ENCODE measurements at regions not wholly inside any gene's neighbourhood (a gene's known extent, or its start where the extent isn't known, plus 50 kb on each side); places are given as distances from the start of the nearest gene placed in this dataset.

DNA sequence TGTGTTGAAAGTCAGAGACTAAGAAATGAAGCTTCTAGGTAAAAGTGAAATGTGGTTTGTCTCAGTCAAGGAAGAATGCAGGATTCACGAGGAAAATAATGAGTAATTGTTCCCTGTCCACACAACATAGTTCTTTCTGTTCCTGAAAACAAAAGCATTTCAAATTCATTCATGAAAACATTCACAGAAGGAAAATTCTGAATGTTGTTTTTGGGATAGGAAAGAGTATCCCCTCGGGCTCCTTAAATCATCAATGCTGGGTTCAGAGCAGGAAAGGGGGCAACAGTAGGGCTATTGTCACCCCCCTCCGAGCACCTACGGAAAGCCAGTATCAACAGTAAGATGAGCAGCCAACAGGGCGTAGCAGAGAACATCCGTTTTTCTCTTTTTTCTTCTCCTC, 769.9 kb upstream of the ADAMTS16 start:
- DNase-seq (ENCODE audit: low read depth in 3 of 3, low spot score in 1 of 3) = no peak

DNA sequence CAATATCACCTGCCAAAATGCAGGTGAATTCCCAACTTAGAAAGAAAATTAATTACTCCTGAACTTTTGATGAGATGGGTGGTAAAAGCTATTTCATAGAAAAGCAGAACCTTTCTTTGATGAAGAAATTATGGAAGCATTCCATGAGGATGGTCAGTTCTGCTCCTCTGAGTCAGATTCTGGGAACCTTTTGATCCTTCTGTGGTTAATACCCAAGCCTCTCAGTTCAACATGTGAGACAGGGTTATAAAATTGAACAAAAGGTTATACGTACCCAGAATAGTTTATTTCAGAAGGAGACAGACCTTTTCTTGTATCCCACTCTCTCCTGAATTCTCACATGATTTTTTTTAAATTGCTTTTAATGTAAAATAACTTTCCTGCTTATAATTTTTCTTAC, 767.6 kb upstream of the ADAMTS16 start:
- no peak for DNase-seq (ENCODE audit: low read depth in 3 of 3, low spot score in 1 of 3)

DNA sequence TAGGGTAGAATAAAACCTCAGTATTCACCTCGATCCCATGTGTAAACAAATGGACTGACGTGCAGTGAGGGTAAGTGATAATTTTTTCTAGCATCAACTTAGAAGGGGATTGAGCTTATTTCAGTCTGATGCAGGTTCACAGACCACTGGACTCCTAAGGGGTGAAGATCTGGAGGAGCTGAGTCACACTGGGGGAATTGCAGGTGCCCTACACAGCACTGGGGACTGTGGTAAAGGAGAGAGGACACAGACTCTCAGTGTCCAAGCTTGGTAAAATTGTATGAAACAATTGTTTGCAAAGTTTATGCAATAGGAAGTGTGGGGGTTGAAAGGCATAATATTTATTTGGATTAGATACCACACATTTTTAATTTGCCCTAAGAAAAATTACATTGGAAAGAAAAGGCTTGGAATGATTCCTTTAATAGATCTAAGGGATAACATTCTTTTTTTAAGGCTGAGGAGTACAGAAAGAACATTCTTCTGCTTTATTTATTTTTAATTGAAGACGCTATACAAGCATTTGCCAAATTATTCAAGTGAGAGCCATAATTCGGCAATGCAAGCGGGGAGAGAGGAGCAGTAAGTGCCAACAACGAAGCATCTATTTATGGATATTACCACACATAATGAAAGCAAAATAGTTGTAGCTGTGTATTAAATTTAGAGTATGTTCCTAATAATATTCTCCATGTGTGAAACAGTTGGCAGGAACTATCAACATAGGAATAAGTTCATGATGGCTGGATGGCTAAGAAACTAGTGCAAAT, 766.9 kb upstream of the ADAMTS16 start:
- no peak for DNase-seq (ENCODE audit: low read depth in 3 of 3, low spot score in 1 of 3)

DNA sequence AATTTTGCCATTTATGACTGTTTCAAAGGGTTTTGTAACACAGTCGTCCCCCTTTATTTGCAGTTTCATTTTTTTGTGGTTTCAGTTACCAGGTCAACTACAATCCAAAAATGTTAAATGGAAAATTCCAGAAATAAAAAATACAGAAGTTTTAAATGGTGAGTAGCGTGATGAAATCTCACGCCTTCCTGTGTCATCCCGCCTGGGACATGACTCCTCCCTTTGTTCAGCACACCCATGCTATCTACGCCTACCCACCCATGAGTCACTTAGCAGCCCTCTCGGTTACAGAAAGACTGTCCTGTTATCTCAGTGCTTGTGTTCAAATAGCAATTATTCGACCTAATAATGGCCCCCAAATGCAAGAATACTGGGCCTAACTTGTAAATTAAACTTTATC, 765.3 kb upstream of the ADAMTS16 start:
- no peak for DNase-seq (ENCODE audit: low read depth in 3 of 3, low spot score in 1 of 3)

DNA sequence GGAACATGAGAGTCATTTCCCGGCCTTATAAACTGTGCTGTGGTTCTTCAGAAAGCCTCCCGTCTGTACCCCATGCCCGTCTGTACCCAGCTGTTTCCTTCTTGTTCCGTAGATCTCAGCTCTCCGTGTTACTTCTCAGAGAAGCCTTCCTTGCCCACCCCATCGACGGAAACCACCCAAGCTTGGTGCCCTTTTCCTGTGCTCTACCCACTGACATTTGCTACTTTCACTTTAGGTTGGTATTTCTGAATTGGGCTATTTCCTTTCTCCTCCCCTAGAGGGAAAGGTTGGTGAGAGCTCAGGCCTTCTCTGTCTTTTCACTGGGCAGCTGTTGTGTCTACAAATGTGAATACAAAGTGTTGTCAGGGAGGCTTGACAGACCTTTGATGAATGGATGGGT, 764.5 kb upstream of the ADAMTS16 start:
- no peak for DNase-seq (ENCODE audit: low read depth in 3 of 3, low spot score in 1 of 3)

DNA sequence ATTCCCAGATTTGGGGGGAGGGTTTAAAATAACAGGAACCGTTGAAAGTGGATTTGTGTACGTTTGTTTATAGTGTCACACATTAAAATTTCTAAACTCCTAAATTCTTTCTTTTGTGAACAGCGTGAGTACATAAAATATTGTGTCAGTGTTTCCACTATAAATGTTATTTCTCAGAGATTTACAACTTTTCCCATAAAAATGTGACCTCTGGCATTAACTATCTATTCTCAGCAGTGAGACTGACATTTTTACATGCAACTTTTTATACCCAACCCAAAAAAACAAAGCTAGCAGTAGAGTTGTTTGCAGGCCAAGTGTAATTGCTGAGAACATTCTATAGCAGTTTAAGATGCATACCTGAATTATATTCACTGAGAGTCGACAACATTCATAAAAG, 757.0 kb upstream of the ADAMTS16 start:
- DNase-seq (ENCODE audit: low read depth in 3 of 3, low spot score in 1 of 3) = no peak

DNA sequence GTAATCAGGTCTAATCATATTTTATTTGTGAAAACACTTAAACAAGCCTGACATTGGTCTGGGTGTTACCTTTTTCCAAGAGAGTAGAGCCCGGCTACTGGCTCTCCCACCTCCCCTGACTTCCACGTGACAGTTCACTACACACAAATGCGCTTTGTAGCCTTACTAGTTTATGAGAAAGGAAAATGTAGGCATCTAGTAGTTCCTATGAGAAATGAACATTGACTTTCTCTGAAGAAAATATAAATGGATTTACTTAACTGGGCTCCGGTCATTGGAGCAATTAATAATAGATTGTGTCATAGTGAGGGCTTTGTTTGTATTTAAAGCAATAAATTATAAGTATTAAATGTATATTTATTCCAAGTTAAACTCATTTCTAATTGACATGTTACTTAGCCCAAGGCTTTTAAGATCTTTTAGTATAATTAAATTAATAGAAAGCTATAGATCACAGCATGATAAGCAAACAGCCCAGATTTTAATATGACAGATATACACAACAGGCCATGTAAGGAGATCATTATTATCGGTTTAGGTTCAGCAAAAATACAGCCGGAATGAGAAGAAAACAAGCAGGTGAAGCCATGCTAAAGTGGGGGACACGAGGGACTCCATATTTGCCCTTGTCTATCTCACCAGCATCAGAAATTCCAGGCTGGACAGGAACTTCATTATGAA, 756.5 kb upstream of the ADAMTS16 start:
- no peak for DNase-seq (ENCODE audit: low read depth in 3 of 3, low spot score in 1 of 3)

DNA sequence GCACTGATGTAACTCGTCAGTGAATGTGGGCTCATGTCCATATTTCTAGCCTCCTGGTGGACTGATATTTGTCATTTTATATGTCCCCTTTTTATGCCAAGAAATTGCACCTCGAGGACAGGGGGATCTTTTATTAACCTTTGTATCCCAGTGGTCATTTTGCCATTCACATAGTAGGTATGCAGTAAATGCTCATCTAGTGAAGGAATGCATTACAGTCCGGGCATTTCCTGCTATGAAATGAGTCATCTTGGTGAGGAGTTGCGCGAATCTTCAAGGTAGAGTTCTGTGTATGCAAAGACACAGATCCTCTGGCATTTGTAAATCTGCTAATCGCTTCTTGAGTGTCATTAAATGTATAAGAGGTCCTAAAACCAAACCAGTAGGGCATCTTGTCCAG, 755.5 kb upstream of the ADAMTS16 start:
- no peak for DNase-seq (ENCODE audit: low read depth in 3 of 3, low spot score in 1 of 3)

DNA sequence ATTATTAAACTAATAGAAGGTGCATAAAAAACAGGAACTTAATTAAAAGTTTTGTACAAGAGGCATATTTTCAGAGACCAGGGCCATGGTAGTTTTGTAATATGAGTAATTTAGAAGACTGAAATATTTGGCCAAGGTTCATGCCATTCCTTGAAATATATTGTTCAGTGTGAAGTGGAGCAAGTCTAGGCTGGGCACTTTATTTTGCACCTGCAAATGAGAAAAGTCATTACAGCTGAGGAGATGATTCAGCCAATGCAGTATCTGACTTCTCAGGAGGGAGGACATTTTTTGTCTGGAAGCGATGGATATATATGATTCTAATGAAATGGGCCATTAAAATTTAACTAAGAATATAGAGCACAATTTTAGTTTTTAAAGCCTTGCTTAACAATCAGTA, 754.0 kb upstream of the ADAMTS16 start:
- DNase-seq (ENCODE audit: low read depth in 3 of 3, low spot score in 1 of 3) = no peak

DNA sequence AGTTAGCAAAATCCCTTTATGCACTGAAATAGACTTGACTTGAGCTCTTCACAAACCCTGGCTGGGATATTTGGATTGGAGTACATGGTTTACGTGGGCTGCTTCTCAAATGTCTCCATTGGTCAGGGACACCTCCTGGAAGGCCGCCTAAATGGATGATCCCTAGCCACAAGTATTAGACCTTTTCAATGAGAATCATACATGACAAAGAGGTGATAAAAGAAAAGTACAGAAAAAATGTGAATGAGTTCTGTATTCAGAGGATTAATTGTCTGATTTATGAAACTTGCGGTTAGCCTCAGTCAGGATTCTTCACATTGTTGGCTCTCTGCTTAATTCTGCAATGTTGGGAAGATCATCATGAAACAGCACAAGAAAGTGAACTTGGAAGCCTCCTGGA, 752.8 kb upstream of the ADAMTS16 start:
- DNase-seq (ENCODE audit: low read depth in 3 of 3, low spot score in 1 of 3) = no peak

DNA sequence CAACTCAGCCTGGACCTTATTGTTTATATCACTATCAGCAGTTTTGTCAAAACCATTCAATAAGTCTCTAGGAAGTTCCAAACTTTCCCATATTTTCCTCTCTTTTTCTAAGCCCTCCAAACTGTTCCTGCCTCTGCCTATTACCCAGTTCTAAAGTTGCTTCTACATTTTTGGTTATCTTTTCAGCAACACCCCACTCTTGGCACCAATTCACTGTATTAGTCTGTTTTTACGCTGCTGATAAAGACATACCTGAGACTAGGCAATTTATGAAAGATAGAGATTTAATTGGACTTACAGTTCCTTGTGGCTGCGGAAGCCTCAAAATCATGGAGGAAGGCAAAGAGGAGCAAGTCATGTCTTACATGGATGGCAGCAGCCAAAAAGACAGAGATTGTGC, 744.4 kb upstream of the ADAMTS16 start:
- DNase-seq (ENCODE audit: low read depth in 3 of 3, low spot score in 1 of 3) = no peak

DNA sequence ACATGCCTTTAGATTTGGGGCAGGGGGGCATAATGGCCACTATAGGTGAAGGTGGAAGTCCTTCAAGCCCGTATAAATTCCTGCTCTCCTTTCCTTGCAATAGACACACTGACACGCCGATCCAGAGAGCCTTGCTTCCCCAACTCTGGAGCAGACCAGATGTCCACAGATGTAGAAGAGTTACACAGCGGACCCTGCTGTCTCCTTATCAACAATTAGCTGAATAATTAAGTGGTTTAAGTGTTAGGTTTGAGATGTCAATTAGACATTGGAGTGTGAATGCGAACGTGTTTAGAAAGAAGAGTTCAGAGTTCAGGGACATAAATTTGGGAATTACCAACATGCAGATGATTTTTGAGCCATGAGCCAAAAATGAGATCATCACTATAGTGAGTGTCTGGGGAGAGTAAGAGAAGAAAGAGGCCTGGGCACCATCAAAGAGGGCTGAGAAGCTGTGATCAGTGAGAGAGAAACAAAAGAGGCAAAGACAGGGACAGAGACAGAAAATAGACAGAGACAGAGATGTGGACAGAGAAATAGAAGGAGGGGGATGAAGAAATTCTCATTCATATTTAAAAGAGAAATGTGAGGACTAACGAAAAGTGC, 734.4 kb upstream of the ADAMTS16 start:
- no peak for DNase-seq (ENCODE audit: low read depth in 3 of 3, low spot score in 1 of 3)

DNA sequence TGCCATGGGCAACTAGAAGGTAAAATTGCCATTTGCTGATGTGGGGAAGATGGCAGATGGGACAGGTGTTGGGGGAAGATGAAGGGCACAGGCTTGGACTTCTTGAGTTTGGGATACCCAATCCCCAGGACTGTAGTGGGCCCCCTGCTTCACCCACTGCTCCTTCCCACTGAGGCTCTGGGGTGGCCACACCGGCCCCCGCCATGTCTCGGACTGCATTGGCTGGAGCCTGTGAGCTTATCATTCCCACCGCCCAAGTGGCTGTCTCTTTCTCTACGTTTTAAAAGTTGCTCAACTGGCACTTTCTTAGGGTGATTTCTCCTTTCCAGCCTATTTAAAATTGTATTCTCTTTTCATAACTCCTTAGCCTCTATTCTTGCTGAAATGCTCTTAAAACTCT, 730.0 kb upstream of the ADAMTS16 start:
- DNase-seq (ENCODE audit: low read depth in 3 of 3, low spot score in 1 of 3) = no peak

DNA sequence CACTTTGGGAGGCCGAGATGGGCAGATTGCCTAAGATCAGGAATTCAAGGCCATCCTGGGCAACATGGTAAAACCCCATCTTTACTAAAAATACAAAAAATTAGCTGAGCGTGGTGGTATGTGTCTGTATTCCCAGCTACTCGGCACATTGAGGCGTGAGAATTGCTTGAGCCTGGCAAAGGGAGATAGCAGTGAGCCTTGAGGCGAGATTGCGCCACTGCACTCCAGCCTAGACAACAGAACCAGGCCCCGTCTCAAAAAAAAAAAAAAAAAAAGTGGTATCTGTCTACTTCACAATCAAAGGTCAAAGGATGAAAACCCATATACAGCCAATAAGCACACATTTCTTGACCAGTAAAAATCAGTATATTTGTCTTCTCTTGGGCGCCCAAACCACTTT, 728.5 kb upstream of the ADAMTS16 start:
- DNase-seq (ENCODE audit: low read depth in 3 of 3, low spot score in 1 of 3) = no peak

DNA sequence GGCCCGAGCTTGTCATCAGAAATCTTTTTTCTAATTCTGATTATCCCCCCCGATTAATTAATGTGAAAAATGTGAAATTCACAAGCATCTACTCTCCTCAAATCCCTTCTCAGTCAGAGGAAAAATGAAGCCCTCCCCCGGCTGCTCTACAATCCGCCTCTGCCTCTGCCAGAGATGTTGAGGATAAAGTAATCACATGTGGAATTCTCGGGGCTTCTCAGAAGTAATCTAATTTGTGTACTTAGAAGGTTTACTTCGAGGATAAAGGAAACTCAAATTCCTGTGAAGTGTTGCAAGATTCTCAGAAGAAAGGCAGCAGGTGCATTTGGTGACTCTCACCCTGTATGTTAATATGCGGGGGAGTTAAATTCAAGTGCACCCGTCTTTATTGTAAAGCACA, 726.1 kb upstream of the ADAMTS16 start:
- no peak for DNase-seq (ENCODE audit: low read depth in 3 of 3, low spot score in 1 of 3)

DNA sequence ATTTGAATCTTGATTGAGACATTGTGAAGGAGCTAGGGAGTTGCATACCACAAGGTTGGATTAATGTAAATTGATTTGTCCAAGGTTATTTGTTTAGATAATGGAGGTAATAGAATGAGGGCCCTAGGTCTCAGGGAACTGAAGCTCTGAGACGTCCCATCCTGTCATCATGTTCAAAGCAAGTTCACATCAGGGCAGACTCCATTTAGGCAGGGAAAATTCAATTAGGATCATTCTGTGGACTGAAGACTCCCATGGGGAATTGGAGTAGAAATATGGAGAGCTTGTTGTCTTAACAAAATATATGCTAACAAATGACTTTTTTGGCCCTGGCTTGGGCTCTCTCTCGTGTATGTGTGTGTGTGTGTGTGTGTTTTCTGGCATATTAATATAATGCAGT, 722.0 kb upstream of the ADAMTS16 start:
- DNase-seq (ENCODE audit: low read depth in 3 of 3, low spot score in 1 of 3) = no peak

DNA sequence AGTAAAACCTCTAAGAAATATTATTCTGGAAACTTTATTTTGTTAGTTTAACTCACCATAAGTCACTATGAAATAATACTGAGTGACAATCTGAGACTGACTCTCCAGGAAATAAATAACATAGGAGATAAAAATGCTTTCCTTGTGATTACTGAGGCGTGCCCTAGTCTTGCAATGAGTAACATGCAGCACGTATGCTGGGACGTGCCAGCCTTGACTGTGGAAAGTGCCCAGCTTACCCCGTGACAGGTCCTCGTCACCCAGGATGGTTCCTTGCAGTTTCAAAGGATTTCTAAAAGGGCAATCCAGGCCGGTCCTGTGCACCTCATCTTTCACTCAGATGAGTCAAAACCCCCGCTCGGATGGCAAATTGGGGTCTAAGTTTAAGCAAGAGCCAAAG, 720.8 kb upstream of the ADAMTS16 start:
- DNase-seq (ENCODE audit: low read depth in 3 of 3, low spot score in 1 of 3) = no peak

DNA sequence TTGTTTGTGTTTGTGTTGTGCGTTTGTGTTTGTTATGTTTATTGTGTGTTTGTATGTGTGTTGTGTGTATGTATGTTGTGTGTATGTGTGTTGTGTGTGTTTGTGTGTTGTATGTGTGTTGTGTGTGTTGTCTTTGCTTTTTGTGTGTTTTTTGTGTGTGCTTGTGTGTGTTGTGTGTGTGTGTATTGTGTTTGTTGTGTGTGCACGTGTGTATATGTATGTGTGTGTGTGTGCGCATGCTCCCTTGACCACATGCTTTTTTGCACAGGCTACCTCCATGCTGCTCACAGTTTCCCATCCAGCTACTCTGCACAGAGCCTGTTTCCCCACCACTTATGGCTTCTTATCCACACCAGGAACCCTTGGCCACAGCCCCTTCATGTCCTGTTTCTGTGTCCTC, 720.0 kb upstream of the ADAMTS16 start:
- no peak for DNase-seq (ENCODE audit: low read depth in 3 of 3, low spot score in 1 of 3)

DNA sequence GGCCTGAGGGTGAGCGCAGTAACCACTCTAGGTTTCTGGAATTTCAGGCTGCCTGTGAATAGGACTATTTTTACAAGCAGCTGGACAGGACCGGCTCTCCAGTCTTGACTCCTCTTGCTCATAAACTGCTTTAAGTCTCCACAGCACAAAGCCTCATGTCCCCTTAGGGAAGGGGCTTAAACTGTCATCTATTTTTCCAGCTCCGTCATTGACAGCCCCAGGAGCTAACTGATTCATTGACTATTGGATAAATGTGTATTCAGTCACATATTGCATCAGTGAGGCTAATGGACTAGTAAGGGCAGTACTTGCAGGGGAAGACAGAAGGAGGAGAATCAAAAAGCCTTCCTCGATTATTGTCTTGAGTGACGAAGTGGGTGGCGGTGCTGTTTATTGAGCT, 719.4 kb upstream of the ADAMTS16 start:
- DNase-seq (ENCODE audit: low read depth in 3 of 3, low spot score in 1 of 3) = no peak

DNA sequence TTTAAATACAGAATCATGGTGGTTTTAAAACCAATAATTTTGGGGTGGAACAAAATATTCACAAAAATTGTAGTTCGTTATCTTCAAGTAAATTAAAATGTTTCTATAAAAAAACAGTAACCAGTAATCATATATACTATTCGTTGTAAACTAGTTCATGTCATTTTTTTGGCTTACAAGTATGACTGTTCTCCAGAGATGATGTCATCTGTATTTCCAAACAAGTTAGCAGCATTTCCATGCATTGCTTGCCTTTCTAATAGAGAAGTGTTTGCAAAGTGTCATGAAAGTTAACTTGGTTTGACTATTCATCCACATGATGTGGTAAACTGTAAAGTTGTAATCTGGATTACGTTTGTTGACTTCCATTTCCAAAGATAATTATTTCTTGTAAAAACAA, 717.9 kb upstream of the ADAMTS16 start:
- no peak for DNase-seq (ENCODE audit: low read depth in 3 of 3, low spot score in 1 of 3)

DNA sequence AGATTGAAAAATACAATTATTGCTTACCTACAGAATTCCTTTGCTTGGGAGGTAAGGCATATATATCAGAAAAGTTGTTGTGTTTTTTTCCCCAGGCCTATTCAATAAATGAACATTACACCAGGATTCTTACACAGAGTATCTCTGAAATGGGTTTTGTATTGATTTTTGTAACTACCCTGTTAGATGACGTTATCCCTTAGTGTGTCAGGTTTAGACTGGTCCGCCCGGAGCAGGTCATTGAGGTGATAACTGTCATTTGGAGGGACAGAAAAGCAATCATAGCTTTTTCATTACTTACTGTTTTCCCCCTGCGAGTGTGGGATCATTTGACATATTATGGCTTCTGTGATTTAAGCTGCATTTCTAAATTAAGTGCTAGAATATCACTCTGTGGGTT, 715.2 kb upstream of the ADAMTS16 start:
- no peak for DNase-seq (ENCODE audit: low read depth in 3 of 3, low spot score in 1 of 3)

DNA sequence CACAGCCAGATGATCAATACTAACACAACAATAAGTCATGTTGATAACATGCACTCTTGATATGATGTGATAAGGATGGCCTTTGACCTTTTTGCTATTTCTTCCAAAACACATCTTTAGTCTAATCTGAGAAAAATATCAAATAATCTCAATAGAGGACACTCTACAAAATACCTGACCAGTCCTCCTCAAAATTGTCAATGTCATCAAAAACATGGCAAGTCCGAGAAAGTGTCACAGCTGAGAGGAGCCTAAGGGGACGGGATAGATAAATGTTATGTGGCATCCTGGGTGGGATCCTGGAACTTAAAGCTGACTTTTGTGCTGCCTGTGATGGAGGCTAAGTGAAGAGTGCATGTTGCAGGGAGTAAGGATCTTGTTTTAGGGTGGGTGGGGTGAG, 699.6 kb upstream of the ADAMTS16 start:
- DNase-seq (ENCODE audit: low read depth in 3 of 3, low spot score in 1 of 3) = no peak

DNA sequence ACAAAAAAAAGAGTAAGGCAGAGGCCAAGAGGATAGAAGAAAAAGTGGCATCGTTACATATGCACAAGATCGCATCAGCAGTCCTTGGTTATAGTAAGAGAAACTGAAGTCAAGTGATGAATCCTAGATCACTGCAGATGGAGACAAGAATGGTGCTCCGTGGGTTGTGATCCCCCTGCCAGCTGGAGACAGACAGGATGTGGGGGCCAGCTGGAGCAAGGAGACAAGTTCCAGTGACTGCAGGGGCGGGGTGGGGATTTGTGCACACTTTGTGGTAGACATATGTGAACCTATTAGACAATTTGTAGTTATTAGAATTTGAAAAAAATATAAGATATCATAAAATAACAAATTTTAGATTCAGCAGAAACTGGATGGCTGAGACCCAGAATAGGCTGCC, 697.9 kb upstream of the ADAMTS16 start:
- no peak for DNase-seq (ENCODE audit: low read depth in 3 of 3, low spot score in 1 of 3)
